Upper lobe of left lung (tissue), 4 donors: ENCODE measurements at regions not wholly inside any gene's neighbourhood (a gene's known extent, or its start where the extent isn't known, plus 50 kb on each side); places are given as distances from the start of the nearest gene placed in this dataset.
"Not testable (repeated sequence)": the region's sequence is repeated elsewhere in the genome, so short reads cannot be mapped to it uniquely, and the experiment has no call there.

Experiments
- CTCF ChIP-seq, 6 experiments: fragments of 450-650 bp in 4 of 6; fragments of 200-600 bp in 2 of 6; sonication (generic) in 2 of 6; IDR thresholded peaks; one replicate each; pipeline ENCODE4 v1.5.1; 2016 to 2019; ENCODE audit warnings: antibody characterized with exemption in 6 of 6
- EP300 ChIP-seq, 4 donors: sonication (generic); formaldehyde crosslinking; IDR thresholded peaks; one replicate each; pipeline ENCODE4 v1.5.1; 2017; ENCODE audit warnings: antibody characterized with exemption in 4 of 4, control low read depth in 2 of 4
- POLR2A ChIP-seq, 4 donors: fragments of 450-650 bp; IDR thresholded peaks; one replicate each; pipeline ENCODE4 v1.5.1; 2016 to 2017; ENCODE audit warnings: antibody characterized with exemption in 4 of 4, mild to moderate bottlenecking in 2 of 4

- not testable (repeated sequence) for TF ChIP-seq CTCF, POLR2A, EP300 (IDR thresholded peaks at IDR 0.05)
These were observed 196.9 kb upstream of the CAND1 start for GRCh38 chr12:67072281-67072680.
